Esophagus squamous epithelium (tissue), 4 donors: ENCODE measurements at regions not wholly inside any gene's neighbourhood (a gene's known extent, or its start where the extent isn't known, plus 50 kb on each side); places are given as distances from the start of the nearest gene placed in this dataset.
"Not testable (repeated sequence)": the region's sequence is repeated elsewhere in the genome, so short reads cannot be mapped to it uniquely, and the experiment has no call there.

Source experiments
- POLR2A ChIP-seq, 4 donors: fragments of 450-650 bp; IDR thresholded peaks; one replicate each; pipeline ENCODE4 v1.6.1; 2017; ENCODE audit warnings: antibody characterized with exemption in 4 of 4, mild to moderate bottlenecking in 4 of 4, moderate library complexity in 3 of 4
- TF ChIP-seq, protein P1 (sequence below), 6 experiments: fragments of 450-650 bp in 4 of 6; fragments of 200-600 bp in 2 of 6; sonication (generic) in 2 of 6; IDR thresholded peaks; one replicate each; pipeline ENCODE4 v1.5.1; 2016 to 2019; ENCODE audit warnings: antibody characterized with exemption in 6 of 6, mild to moderate bottlenecking in 4 of 6, moderate library complexity in 4 of 6

- TF ChIP-seq, protein P1, sequence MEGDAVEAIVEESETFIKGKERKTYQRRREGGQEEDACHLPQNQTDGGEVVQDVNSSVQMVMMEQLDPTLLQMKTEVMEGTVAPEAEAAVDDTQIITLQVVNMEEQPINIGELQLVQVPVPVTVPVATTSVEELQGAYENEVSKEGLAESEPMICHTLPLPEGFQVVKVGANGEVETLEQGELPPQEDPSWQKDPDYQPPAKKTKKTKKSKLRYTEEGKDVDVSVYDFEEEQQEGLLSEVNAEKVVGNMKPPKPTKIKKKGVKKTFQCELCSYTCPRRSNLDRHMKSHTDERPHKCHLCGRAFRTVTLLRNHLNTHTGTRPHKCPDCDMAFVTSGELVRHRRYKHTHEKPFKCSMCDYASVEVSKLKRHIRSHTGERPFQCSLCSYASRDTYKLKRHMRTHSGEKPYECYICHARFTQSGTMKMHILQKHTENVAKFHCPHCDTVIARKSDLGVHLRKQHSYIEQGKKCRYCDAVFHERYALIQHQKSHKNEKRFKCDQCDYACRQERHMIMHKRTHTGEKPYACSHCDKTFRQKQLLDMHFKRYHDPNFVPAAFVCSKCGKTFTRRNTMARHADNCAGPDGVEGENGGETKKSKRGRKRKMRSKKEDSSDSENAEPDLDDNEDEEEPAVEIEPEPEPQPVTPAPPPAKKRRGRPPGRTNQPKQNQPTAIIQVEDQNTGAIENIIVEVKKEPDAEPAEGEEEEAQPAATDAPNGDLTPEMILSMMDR (IDR thresholded peaks at IDR 0.05) = not testable (repeated sequence)
- TF ChIP-seq POLR2A (IDR thresholded peaks at IDR 0.05) = not testable (repeated sequence)
These were observed 149.8 kb upstream of the EEF2KMT start for GRCh38 chr16:5247403-5247802.
